Fibroblast of lung (primary cell): ENCODE measurements at regions not wholly inside any gene's neighbourhood (a gene's known extent, or its start where the extent isn't known, plus 50 kb on each side); places are given as distances from the start of the nearest gene placed in this dataset.

Source experiments
- EZH2 ChIP-seq: IDR thresholded peaks from 2 replicates; pipeline ENCODE4 v1.5.1; 2012; ENCODE audit warnings: low read length, control low read depth, mild to moderate bottlenecking; ENCODE audit errors: missing control alignments
- TF ChIP-seq, protein P1 (sequence below), 2 donors: IDR thresholded peaks in 1 of 2; conservative IDR thresholded peaks in 1 of 2; 1 replicate in 1 of 2; 2 replicates in 1 of 2; pipeline ENCODE4 v1.5.1; 2011 to 2012; ENCODE audit warnings: low read length in 2 of 2, control low read depth in 1 of 2, inconsistent platforms in 1 of 2, low read depth in 1 of 2, mild to moderate bottlenecking in 1 of 2

DNA sequence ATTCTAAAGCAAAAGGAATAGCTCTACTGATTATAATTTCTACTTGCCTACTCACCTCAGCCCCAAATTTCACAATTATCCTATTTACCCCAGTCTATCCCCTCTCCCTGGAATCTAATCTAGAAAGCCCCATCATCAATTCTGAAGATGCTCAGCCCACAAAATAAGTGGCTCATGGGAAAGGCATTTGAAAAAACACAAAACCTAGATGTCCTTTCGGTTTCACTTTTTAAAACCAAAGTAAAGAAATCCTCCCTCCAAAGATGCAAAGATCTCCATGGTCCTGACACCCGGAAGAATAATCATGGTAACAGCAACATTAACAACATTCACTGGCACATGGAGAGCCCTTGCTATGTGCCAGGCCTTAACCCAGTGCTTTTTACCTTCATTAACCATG lies 224.8 kb downstream of the FGFR2 start:
- TF ChIP-seq, protein P1, sequence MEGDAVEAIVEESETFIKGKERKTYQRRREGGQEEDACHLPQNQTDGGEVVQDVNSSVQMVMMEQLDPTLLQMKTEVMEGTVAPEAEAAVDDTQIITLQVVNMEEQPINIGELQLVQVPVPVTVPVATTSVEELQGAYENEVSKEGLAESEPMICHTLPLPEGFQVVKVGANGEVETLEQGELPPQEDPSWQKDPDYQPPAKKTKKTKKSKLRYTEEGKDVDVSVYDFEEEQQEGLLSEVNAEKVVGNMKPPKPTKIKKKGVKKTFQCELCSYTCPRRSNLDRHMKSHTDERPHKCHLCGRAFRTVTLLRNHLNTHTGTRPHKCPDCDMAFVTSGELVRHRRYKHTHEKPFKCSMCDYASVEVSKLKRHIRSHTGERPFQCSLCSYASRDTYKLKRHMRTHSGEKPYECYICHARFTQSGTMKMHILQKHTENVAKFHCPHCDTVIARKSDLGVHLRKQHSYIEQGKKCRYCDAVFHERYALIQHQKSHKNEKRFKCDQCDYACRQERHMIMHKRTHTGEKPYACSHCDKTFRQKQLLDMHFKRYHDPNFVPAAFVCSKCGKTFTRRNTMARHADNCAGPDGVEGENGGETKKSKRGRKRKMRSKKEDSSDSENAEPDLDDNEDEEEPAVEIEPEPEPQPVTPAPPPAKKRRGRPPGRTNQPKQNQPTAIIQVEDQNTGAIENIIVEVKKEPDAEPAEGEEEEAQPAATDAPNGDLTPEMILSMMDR (conservative IDR thresholded peaks at IDR 0.05 in 1 of 2, IDR thresholded peaks at IDR 0.05 in 1 of 2; ENCODE audit: low read depth in 1 of 2, low read length in 2 of 2): no peak
- TF ChIP-seq EZH2: no peak
